Activated CD4-positive, alpha-beta T cell treated with anti-CD3 and anti-CD28 coated beads, Interleukin-2, amount 10 ng/mL, durations not matched to agents 24 days and 14 days (primary cell): ENCODE measurements at regions not wholly inside any gene's neighbourhood (a gene's known extent, or its start where the extent isn't known, plus 50 kb on each side); places are given as distances from the start of the nearest gene placed in this dataset.

Experiments used
- DNase-seq: peaks from one replicate; pipeline ENCODE4 v3.0.0; 2022
- H3K27ac Mint-ChIP-seq: one replicate; pipeline ENCODE4 v1.8.0; 2022; ENCODE audit warnings: mild to moderate bottlenecking, mixed read lengths
- H3K27me3 Mint-ChIP-seq: one replicate; pipeline ENCODE4 v1.8.0; 2022; ENCODE audit warnings: mixed read lengths
- H3K36me3 Mint-ChIP-seq: one replicate; pipeline ENCODE4 v1.8.0; 2022; ENCODE audit warnings: low read depth, mild to moderate bottlenecking, mixed read lengths
- H3K4me1 Mint-ChIP-seq: one replicate; pipeline ENCODE4 v1.8.0; 2021; ENCODE audit warnings: mixed read lengths
- H3K4me3 Mint-ChIP-seq: one replicate; pipeline ENCODE4 v1.8.0; 2022; ENCODE audit warnings: mild to moderate bottlenecking, moderate library complexity, mixed read lengths
- H3K9me3 Mint-ChIP-seq: one replicate; pipeline ENCODE4 v1.8.0; 2021; ENCODE audit warnings: mixed read lengths
- intact Hi-C: fragments of 100-400 bp; cut with micrococcal nuclease; formaldehyde crosslinking; loops from one replicate; pipeline ENCODE4 v1.15.1; 2023

- DNase-seq: no peak
- Mint-ChIP-seq H3K36me3 (no peaks in the 10 kb centered on the region), H3K4me3 (no peak overlapping the region), H3K27ac (no peak overlapping the region), H3K9me3 (peaks cover 5% of the 10 kb centered on the region), H3K4me1 (no peaks in the 10 kb centered on the region), H3K27me3 (no peaks in the 10 kb centered on the region)
- intact Hi-C loops: no loop called here
Observed at GRCh38 chr4:29009908-29010307, 1710.3 kb upstream of the PCDH7 start.

GRCh38 chr4:29013341-29013740 is 1706.8 kb upstream of the PCDH7 start:
- Mint-ChIP-seq H3K36me3 (no peaks in the 10 kb centered on the region), H3K27ac (no peak overlapping the region), H3K27me3 (no peaks in the 10 kb centered on the region), H3K4me3 (no peak overlapping the region), H3K9me3 (peaks cover 3% of the 10 kb centered on the region), H3K4me1 (no peaks in the 10 kb centered on the region)
- no peak for DNase-seq
- intact Hi-C loops: no loop called here

- Mint-ChIP-seq H3K36me3 (no peaks in the 10 kb centered on the region), H3K9me3 (peaks cover 3% of the 10 kb centered on the region), H3K4me1 (no peaks in the 10 kb centered on the region), H3K4me3 (no peak overlapping the region), H3K27ac (no peak overlapping the region), H3K27me3 (no peaks in the 10 kb centered on the region)
- intact Hi-C loops: no loop called here
- DNase-seq: no peak
Observed at GRCh38 chr4:29014555-29014954, 1705.6 kb upstream of the PCDH7 start.

- intact Hi-C loops: no loop called here
- H3K4me3 Mint-ChIP-seq: no peak overlapping the region
- no peaks in the 10 kb centered on the region for H3K27me3 Mint-ChIP-seq
- H3K9me3 Mint-ChIP-seq: peaks cover 5% of the 10 kb centered on the region
- no peak for DNase-seq
- H3K36me3 Mint-ChIP-seq: no peaks in the 10 kb centered on the region
- H3K27ac Mint-ChIP-seq: no peak overlapping the region
- no peaks in the 10 kb centered on the region for H3K4me1 Mint-ChIP-seq
Observed at GRCh38 chr4:29033703-29034102, 1686.5 kb upstream of the PCDH7 start.

GRCh38 chr4:29037501-29037900 is 1682.7 kb upstream of the PCDH7 start:
- peaks cover 5% of the 10 kb centered on the region for H3K9me3 Mint-ChIP-seq
- H3K27me3 Mint-ChIP-seq: no peaks in the 10 kb centered on the region
- DNase-seq: no peak
- no peaks in the 10 kb centered on the region for H3K4me1 Mint-ChIP-seq
- no peak overlapping the region for H3K4me3 Mint-ChIP-seq
- intact Hi-C loops: no loop called here
- H3K27ac Mint-ChIP-seq: no peak overlapping the region
- no peaks in the 10 kb centered on the region for H3K36me3 Mint-ChIP-seq

GRCh38 chr4:29043411-29043810 is 1676.8 kb upstream of the PCDH7 start:
- no peak overlapping the region for H3K27ac Mint-ChIP-seq
- H3K4me1 Mint-ChIP-seq: no peaks in the 10 kb centered on the region
- DNase-seq: no peak
- no peak overlapping the region for H3K4me3 Mint-ChIP-seq
- no peaks in the 10 kb centered on the region for H3K27me3 Mint-ChIP-seq
- intact Hi-C loops: no loop called here
- peaks cover 7% of the 10 kb centered on the region for H3K9me3 Mint-ChIP-seq
- H3K36me3 Mint-ChIP-seq: no peaks in the 10 kb centered on the region

- no peak overlapping the region for H3K4me3 Mint-ChIP-seq
- no peaks in the 10 kb centered on the region for H3K4me1 Mint-ChIP-seq
- intact Hi-C loops: no loop called here
- no peaks in the 10 kb centered on the region for H3K36me3 Mint-ChIP-seq
- peaks cover 7% of the 10 kb centered on the region for H3K9me3 Mint-ChIP-seq
- no peaks in the 10 kb centered on the region for H3K27me3 Mint-ChIP-seq
- DNase-seq: no peak
- no peak overlapping the region for H3K27ac Mint-ChIP-seq
Observed at GRCh38 chr4:29046186-29046585, 1674.0 kb upstream of the PCDH7 start.

- Mint-ChIP-seq H3K36me3 (no peaks in the 10 kb centered on the region), H3K4me3 (no peak overlapping the region), H3K27me3 (no peaks in the 10 kb centered on the region), H3K9me3 (peaks cover 7% of the 10 kb centered on the region), H3K4me1 (no peaks in the 10 kb centered on the region), H3K27ac (no peak overlapping the region)
- intact Hi-C loops: no loop called here
- DNase-seq: no peak
Observed at GRCh38 chr4:29046781-29047180, 1673.4 kb upstream of the PCDH7 start.

- Mint-ChIP-seq H3K27ac (no peak overlapping the region), H3K4me3 (no peak overlapping the region)
Observed at GRCh38 chr4:29047341-29048041, 1672.7 kb upstream of the PCDH7 start.

GRCh38 chr4:29051381-29051965 is 1668.7 kb upstream of the PCDH7 start:
- H3K9me3 Mint-ChIP-seq: peaks cover 3% of the 10 kb centered on the region
- DNase-seq: no peak
- H3K36me3 Mint-ChIP-seq: no peaks in the 10 kb centered on the region
- H3K4me1 Mint-ChIP-seq: no peaks in the 10 kb centered on the region
- H3K4me3 Mint-ChIP-seq: no peak overlapping the region
- no peaks in the 10 kb centered on the region for H3K27me3 Mint-ChIP-seq
- intact Hi-C loops: no loop called here
- no peak overlapping the region for H3K27ac Mint-ChIP-seq

More at GRCh38 chr4:29047341-29048041, 1672.7 kb upstream of the PCDH7 start:
- DNase-seq: no peak
- H3K36me3 Mint-ChIP-seq: no peaks in the 10 kb centered on the region
- no peaks in the 10 kb centered on the region for H3K4me1 Mint-ChIP-seq
- H3K27me3 Mint-ChIP-seq: no peaks in the 10 kb centered on the region
- intact Hi-C loops: no loop called here
- H3K9me3 Mint-ChIP-seq: peaks cover 7% of the 10 kb centered on the region

- peaks cover 3% of the 10 kb centered on the region for H3K9me3 Mint-ChIP-seq
- H3K4me1 Mint-ChIP-seq: no peaks in the 10 kb centered on the region
- intact Hi-C loops: no loop called here
- H3K4me3 Mint-ChIP-seq: no peak overlapping the region
- no peaks in the 10 kb centered on the region for H3K36me3 Mint-ChIP-seq
- H3K27me3 Mint-ChIP-seq: no peaks in the 10 kb centered on the region
- DNase-seq: no peak
- H3K27ac Mint-ChIP-seq: no peak overlapping the region
Observed at GRCh38 chr4:29052266-29052665, 1667.9 kb upstream of the PCDH7 start.

GRCh38 chr4:29058531-29058930 is 1661.6 kb upstream of the PCDH7 start:
- intact Hi-C loops: no loop called here

GRCh38 chr4:29066861-29067260 is 1653.3 kb upstream of the PCDH7 start:
- H3K36me3 Mint-ChIP-seq: no peaks in the 10 kb centered on the region
- H3K27ac Mint-ChIP-seq: no peak overlapping the region
- H3K4me3 Mint-ChIP-seq: no peak overlapping the region
- DNase-seq: no peak
- H3K9me3 Mint-ChIP-seq: peaks cover 8% of the 10 kb centered on the region
- intact Hi-C loops: no loop called here
- no peaks in the 10 kb centered on the region for H3K27me3 Mint-ChIP-seq
- no peaks in the 10 kb centered on the region for H3K4me1 Mint-ChIP-seq

More at GRCh38 chr4:29058531-29058930, 1661.6 kb upstream of the PCDH7 start:
- Mint-ChIP-seq H3K9me3 (peaks cover 5% of the 10 kb centered on the region), H3K4me1 (no peaks in the 10 kb centered on the region), H3K4me3 (no peak overlapping the region), H3K36me3 (no peaks in the 10 kb centered on the region), H3K27ac (no peak overlapping the region), H3K27me3 (no peaks in the 10 kb centered on the region)
- DNase-seq: no peak

GRCh38 chr4:29073571-29073970 is 1646.6 kb upstream of the PCDH7 start:
- Mint-ChIP-seq H3K9me3 (peaks cover 10% of the 10 kb centered on the region), H3K36me3 (no peaks in the 10 kb centered on the region), H3K4me3 (no peak overlapping the region), H3K4me1 (no peaks in the 10 kb centered on the region), H3K27me3 (no peaks in the 10 kb centered on the region), H3K27ac (no peak overlapping the region)
- intact Hi-C loops: no loop called here
- no peak for DNase-seq

- H3K4me3 Mint-ChIP-seq: no peak overlapping the region
- no peaks in the 10 kb centered on the region for H3K36me3 Mint-ChIP-seq
- H3K27ac Mint-ChIP-seq: no peak overlapping the region
- intact Hi-C loops: no loop called here
- peaks cover 6% of the 10 kb centered on the region for H3K9me3 Mint-ChIP-seq
- no peaks in the 10 kb centered on the region for H3K4me1 Mint-ChIP-seq
- DNase-seq: no peak
- H3K27me3 Mint-ChIP-seq: no peaks in the 10 kb centered on the region
Observed at GRCh38 chr4:29075366-29075765, 1644.8 kb upstream of the PCDH7 start.
